ENCODE measurements at regions not wholly inside any gene's neighbourhood (a gene's known extent, or its start where the extent isn't known, plus 50 kb on each side); places are given as distances from the start of the nearest gene placed in this dataset.
A peak's percentile ranks its signal among the peaks of the same experiment; 100 is the strongest.

- Mint-ChIP-seq H3K4me3 (no peak overlapping the region), H3K9me3 (no peaks in the 10 kb centered on the region), H3K27me3 (no peaks in the 10 kb centered on the region), H3K4me1 (peaks cover 80% of the 10 kb centered on the region), H3K36me3 (ENCODE audit: low read depth) (no peaks in the 10 kb centered on the region), H3K27ac (no peak overlapping the region)
- POLR2A ChIA-PET, result interaction anchor here (0.6 to 4.8 kb wide), 3 partner anchors 20 to 346 kb away, joined by 3 to 49 read pairs (median 4); no protein-coding TSS in a partner anchor
- ATAC-seq (ENCODE audit: low read depth) (no peak), DNase-seq (no peak)
- no peak for TF ChIP-seq CTCF (IDR thresholded peaks at IDR 0.05)
- CTCF ChIA-PET, result interaction anchor here (1.2 kb wide), 1 partner anchor 126 kb away, joined by 3 read pairs; no protein-coding TSS in a partner anchor
- intact Hi-C loops (cut with micrococcal nuclease), result no loop called here
Observed at GRCh38 chr1:234957330-234958065, 171.1 kb downstream of the TOMM20 start.

GRCh38 chr1:234956821-234957329 lies 171.8 kb downstream of the TOMM20 start:
- H3K36me3 Mint-ChIP-seq (ENCODE audit: low read depth), result no peaks in the 10 kb centered on the region
- no peak overlapping the region for H3K27ac Mint-ChIP-seq
- no peak for DNase-seq
- ChIA-PET POLR2A (interaction anchor here (0.6 to 4.8 kb wide), 3 partner anchors 21 to 346 kb away, joined by 4 to 49 read pairs (median 8); no protein-coding TSS in a partner anchor), CTCF (no interaction called here)
- H3K9me3 Mint-ChIP-seq, result no peaks in the 10 kb centered on the region
- no peak overlapping the region for H3K4me3 Mint-ChIP-seq
- no peak for ATAC-seq (ENCODE audit: low read depth)
- peaks cover 74% of the 10 kb centered on the region for H3K4me1 Mint-ChIP-seq
- intact Hi-C loops (cut with micrococcal nuclease), result no loop called here
- TF ChIP-seq CTCF (IDR thresholded peaks at IDR 0.05), result no peak
- H3K27me3 Mint-ChIP-seq, result no peaks in the 10 kb centered on the region

GRCh38 chr1:234955107-234955731 lies 173.4 kb downstream of the TOMM20 start:
- Mint-ChIP-seq H3K9me3 (no peaks in the 10 kb centered on the region), H3K4me1 (peaks cover 58% of the 10 kb centered on the region), H3K27me3 (no peaks in the 10 kb centered on the region), H3K27ac (peak overlapping the region; percentile 88), H3K36me3 (ENCODE audit: low read depth) (no peaks in the 10 kb centered on the region), H3K4me3 (peak overlapping the region; percentile 76)
- DNase-seq (no peak), ATAC-seq (ENCODE audit: low read depth) (peak; percentile 63)
- CTCF ChIA-PET, result interaction anchor here (0.7 to 1.8 kb wide), 5 partner anchors 24 to 224 kb away, joined by 3 to 6 read pairs (median 3); no protein-coding TSS in a partner anchor
- POLR2A ChIA-PET, result interaction anchor here (0.6 to 4.8 kb wide), 14 partner anchors 7 to 346 kb away, joined by 3 to 49 read pairs (median 6); partner anchors contain the start of gene IRF2BP2
- TF ChIP-seq CTCF (IDR thresholded peaks at IDR 0.05), result no peak
- intact Hi-C loops (cut with micrococcal nuclease), result loop anchor here (1.0 kb wide), 1 partner anchor 10 kb away; no protein-coding TSS in a partner anchor

- intact Hi-C loops (cut with micrococcal nuclease), result loop anchor here (1.0 kb wide), 1 partner anchor 9 kb away; no protein-coding TSS in a partner anchor
- DNase-seq (no peak), ATAC-seq (ENCODE audit: low read depth) (no peak)
- H3K4me1 Mint-ChIP-seq, result peaks cover 52% of the 10 kb centered on the region
- H3K27ac Mint-ChIP-seq, result peak overlapping the region; percentile 88
- ChIA-PET POLR2A (interaction anchor here (0.6 to 4.8 kb wide), 12 partner anchors 8 to 345 kb away, joined by 3 to 49 read pairs (median 6); partner anchors contain the start of gene IRF2BP2), CTCF (interaction anchor here (0.9 to 1.8 kb wide), 3 partner anchors 25 to 129 kb away, joined by 3 to 6 read pairs (median 3); no protein-coding TSS in a partner anchor)
- no peak for TF ChIP-seq CTCF (IDR thresholded peaks at IDR 0.05)
- H3K27me3 Mint-ChIP-seq, result no peaks in the 10 kb centered on the region
- no peaks in the 10 kb centered on the region for H3K9me3 Mint-ChIP-seq
- no peaks in the 10 kb centered on the region for H3K36me3 Mint-ChIP-seq (ENCODE audit: low read depth)
- no peak overlapping the region for H3K4me3 Mint-ChIP-seq
Observed at GRCh38 chr1:234954613-234955012, 174.0 kb downstream of the TOMM20 start.
